GM12892 (cell line): ENCODE measurements at regions not wholly inside any gene's neighbourhood (a gene's known extent, or its start where the extent isn't known, plus 50 kb on each side); places are given as distances from the start of the nearest gene placed in this dataset.
"Not testable (repeated sequence)": the region's sequence is repeated elsewhere in the genome, so short reads cannot be mapped to it uniquely, and the experiment has no call there.

Source experiments
- DNase-seq: peaks from one replicate; pipeline ENCODE4 v3.0.0; 2011; ENCODE audit not compliant: insufficient read length
- FAIRE-seq: peaks from 2 replicates; lab custom pipeline; 2011; peaks lifted over from hg19 to GRCh38; lab: Jason Lieb, UNC
- POLR2A ChIP-seq: IDR thresholded peaks from 2 replicates; pipeline ENCODE4 v1.6.1; 2011; ENCODE audit warnings: low read depth, low read length, control low read depth
- POLR2AphosphoS5 ChIP-seq: IDR thresholded peaks from 2 replicates; pipeline ENCODE4 v1.6.1; 2011; ENCODE audit warnings: low read depth, low read length, control low read depth
- TAF1 ChIP-seq: IDR thresholded peaks from 2 replicates; pipeline ENCODE4 v1.6.1; 2011; ENCODE audit warnings: low read depth, mild to moderate bottlenecking, control low read depth, low read length, borderline replicate concordance

GRCh38 chr1:232335261-232335660 lies 294.7 kb downstream of the SIPA1L2 start:
- DNase-seq, result no peak
- no peak for TF ChIP-seq TAF1
- TF ChIP-seq POLR2AphosphoS5, result no peak
- TF ChIP-seq POLR2A, result no peak
- FAIRE-seq, result no peak

DNA sequence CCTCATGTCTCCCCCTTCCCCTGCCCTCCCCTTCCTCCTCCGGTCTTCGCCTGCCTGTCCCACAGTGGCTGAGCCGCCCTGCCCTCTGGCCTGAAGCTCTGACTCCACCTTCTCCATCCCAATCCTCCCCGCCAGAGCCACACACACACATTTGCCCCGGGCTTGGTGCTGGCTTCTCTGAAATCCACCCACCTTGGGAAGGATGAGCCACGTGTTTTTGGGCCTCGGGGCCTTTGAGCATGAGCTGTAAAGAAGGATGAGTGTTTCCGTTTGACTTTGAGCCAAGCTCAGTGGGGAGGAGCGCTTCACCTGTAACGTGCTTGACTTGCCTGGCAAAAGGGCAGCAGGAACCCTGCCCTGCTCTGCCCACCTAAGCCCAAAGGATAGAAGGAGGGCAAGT lies 295.1 kb downstream of the SIPA1L2 start:
- no peak for FAIRE-seq
- DNase-seq, result no peak
- no peak for TF ChIP-seq POLR2AphosphoS5
- TF ChIP-seq TAF1, result no peak
- TF ChIP-seq POLR2A, result no peak

DNA sequence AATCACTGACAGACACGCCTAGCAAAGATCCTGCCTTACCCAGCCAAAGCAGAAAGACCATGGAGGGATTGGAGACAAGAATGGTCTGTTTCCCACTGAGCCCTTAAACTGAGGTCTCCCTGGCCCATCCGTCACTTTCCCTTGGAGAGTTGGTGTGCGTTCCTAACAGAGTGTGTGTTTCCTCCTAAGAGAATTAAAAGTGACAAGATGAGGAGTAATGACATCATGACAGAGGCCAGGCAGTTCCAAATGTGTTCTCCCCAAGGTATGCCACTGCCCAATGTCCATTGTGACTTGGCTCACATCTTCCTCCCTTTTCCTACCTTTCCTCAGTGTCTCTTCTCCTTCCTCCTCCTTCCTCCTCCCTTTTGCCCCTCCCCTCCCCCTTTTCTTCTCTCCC lies 295.7 kb downstream of the SIPA1L2 start:
- FAIRE-seq (no peak), DNase-seq (no peak)
- TF ChIP-seq POLR2AphosphoS5 (no peak), POLR2A (no peak), TAF1 (no peak)

- TF ChIP-seq TAF1 (no peak), POLR2A (no peak), POLR2AphosphoS5 (no peak)
- no peak for DNase-seq
- no peak for FAIRE-seq
These were observed 296.5 kb downstream of the SIPA1L2 start for GRCh38 chr1:232333419-232333767.

DNA sequence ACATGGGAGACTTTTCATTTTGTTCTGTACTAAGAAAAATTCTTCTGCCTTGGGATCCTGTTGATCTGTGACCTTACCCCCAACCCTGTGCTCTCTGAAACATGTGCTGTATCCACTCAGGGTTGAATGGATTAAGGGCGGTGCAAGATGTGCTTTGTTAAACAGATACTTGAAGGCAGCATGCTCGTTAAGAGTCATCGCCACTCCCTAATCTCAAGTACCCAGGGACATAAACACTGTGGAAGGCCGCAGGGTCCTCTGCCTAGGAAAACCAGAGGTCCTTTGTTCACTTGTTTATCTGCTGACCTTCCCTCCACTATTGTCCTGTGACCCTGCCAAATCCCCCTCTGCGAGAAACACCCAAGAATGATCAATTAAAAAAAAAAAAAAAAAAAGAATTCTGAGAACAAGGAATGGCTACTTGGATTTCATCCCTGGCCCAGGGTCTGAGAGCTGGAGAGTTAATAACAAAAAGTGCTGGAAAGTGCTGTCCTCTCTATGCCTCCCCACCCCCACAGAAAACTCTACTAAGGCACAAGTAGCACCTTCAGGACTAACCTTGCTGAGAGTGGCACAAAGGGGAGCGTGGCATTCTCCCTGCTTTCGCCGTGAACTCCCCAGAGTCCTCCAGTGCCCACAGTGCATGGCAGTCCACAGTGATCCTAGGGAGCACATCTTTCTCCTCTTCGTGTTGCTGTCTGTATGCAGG lies 297.1 kb downstream of the SIPA1L2 start:
- not testable (repeated sequence) for FAIRE-seq, DNase-seq

GRCh38 chr1:232329103-232329813 lies 300.7 kb downstream of the SIPA1L2 start:
- DNase-seq (no peak), FAIRE-seq (no peak)
- TF ChIP-seq TAF1 (no peak), POLR2AphosphoS5 (no peak), POLR2A (no peak)

DNA sequence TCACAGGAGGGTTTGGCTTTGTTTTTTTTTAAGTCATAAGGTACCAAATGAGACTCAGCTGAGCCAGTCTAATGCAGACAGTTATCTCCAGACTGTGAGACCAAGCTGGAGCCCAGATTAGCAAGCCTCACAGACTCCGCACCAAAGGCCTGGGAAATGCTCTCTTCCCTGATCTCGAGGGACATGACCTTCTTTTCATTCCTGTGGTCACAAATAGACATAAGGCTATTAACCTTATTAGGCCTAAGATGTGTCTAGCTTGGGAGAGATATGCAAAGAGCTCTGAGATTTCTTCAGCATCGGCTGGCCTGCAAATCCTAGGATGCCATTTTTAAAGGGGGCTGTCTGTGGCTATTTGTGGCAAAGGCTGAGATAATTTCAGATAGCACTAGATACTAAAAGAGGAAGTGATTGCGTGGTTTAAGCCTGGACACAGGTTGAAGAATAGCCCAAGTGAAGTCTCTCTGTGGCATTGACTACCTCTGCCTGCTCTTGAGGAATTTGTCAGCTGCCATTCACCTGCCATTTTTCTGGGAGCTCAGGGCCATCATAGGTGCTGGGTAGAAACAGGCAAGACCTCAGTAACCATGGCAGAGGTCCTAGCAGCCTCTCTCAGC lies 301.3 kb downstream of the SIPA1L2 start:
- FAIRE-seq, result no peak
- TF ChIP-seq POLR2AphosphoS5 (no peak), POLR2A (no peak), TAF1 (no peak)
- no peak for DNase-seq

DNA sequence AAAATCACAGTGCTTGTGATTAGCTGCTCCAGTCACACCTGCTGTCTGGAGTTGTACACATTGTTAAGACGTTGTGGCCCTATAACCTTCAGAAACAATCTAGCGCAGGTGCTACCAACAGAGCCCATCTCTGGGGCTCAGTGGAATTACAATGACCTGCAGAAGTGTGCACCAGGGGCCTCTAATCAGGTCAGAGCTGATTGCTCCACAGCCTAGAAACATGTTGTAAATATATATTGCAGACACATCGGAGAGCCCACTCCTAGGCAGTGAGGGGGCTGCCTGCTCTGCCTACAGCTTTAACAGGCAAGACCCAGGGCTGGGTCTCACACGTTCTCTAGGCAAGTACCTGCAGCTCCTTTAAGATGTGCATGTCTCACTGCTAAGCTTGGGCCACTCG lies 302.0 kb downstream of the SIPA1L2 start:
- FAIRE-seq, result no peak

GRCh38 chr1:232327269-232327668 lies 302.7 kb downstream of the SIPA1L2 start:
- no peak for TF ChIP-seq POLR2AphosphoS5
- no peak for TF ChIP-seq TAF1
- no peak for TF ChIP-seq POLR2A
- FAIRE-seq (no peak), DNase-seq (no peak)

More for the DNA sequence above, 302.0 kb downstream of the SIPA1L2 start:
- TF ChIP-seq POLR2AphosphoS5, result no peak
- no peak for TF ChIP-seq POLR2A
- TF ChIP-seq TAF1, result no peak
- no peak for DNase-seq

DNA sequence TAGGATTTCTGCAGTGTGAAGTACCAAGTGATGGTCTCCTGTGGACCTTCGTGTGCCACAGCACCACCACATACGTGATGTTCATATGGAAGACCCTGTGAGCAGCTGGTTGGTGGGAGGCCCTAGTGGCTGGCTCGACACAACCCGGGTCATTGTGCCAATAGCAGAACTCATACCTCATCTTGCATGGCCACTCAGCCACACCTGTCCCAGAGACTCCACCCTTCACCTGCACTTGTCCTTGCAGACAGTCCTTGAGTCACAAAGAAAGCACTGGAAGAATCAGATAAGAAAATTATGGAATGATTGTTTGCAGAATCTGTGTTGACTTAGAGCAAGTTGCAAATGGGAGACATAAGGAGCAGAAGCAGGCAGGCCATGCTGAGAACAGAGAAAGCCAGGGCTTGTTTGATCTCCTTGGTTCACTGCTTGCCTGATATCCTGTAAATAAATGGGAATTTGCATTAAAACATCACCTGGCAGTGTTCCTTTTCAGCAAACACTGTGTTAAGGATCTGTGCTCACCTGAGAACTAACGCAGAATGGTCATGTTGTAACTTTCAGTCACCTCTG lies 307.7 kb downstream of the SIPA1L2 start:
- TF ChIP-seq POLR2A, result no peak
- no peak for TF ChIP-seq POLR2AphosphoS5
- no peak for TF ChIP-seq TAF1
- FAIRE-seq (no peak), DNase-seq (no peak)

DNA sequence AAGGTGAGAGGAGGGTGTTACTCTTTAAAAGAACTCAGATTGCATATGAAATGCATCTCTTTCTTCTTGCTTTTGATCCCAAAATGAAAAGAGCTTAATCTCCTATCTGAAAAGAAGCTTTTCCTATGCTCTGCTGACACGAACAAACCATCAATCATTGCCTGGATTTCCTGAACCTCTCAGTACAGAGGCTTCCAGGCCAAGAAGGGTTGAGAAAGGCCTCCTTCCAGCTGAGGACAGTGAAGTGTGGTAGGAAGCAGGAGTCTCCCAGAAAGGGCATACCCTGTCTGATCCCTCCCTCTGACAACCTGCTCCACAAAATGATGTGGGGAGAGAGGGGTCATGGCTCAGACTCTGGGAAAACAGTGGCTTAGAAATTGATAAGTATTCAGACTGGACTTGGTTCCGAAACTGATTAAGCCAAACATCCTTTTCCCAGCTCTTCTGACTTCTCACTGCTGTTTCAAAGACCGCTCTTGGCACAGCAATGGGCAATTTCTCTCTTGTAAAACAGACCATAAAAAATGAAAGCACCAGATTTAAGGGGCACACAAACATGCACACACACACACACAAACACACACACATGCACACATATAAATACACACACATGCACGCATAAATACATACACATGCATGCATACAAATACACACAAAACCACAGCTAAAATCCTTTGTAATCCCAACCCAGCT lies 310.3 kb downstream of the SIPA1L2 start:
- TF ChIP-seq POLR2A (no peak), TAF1 (no peak), POLR2AphosphoS5 (no peak)
- FAIRE-seq, result no peak
- DNase-seq, result no peak

- DNase-seq (no peak), FAIRE-seq (no peak)
- TF ChIP-seq POLR2AphosphoS5, result no peak
These were observed 310.9 kb downstream of the SIPA1L2 start for GRCh38 chr1:232319072-232319471.
